Nephron (organoid): ENCODE measurements at regions not wholly inside any gene's neighbourhood (a gene's known extent, or its start where the extent isn't known, plus 50 kb on each side); places are given as distances from the start of the nearest gene placed in this dataset.

Experiments used
- H3K27ac Mint-ChIP-seq, 3 experiments: 2 replicates each; pipeline ENCODE4 v1.8.0; 2020; ENCODE audit warnings: mixed read lengths in 3 of 3, mild to moderate bottlenecking in 2 of 3, moderate library complexity in 1 of 3
- H3K27me3 Mint-ChIP-seq: 2 replicates; pipeline ENCODE4 v1.8.0; 2021; ENCODE audit warnings: low read depth, mild to moderate bottlenecking, moderate library complexity, mixed read lengths
- H3K36me3 Mint-ChIP-seq: 2 replicates; pipeline ENCODE4 v1.8.0; 2020; ENCODE audit warnings: low read depth, mixed read lengths
- H3K4me1 Mint-ChIP-seq: 2 replicates; pipeline ENCODE4 v1.8.0; 2020; ENCODE audit warnings: mixed read lengths
- H3K4me3 Mint-ChIP-seq, 3 experiments: 2 replicates each; pipeline ENCODE4 v1.8.0; 2020; ENCODE audit warnings: mild to moderate bottlenecking in 3 of 3, mixed read lengths in 3 of 3, moderate library complexity in 2 of 3
- H3K9me3 Mint-ChIP-seq: 2 replicates; pipeline ENCODE4 v1.8.0; 2020; ENCODE audit warnings: mixed read lengths
- TF ChIP-seq, protein P1 (sequence below), 3 experiments: fragments of 200-600 bp; sonication (generic); IDR thresholded peaks; one replicate each; pipeline ENCODE4 v1.5.0; 2021; ENCODE audit warnings: antibody characterized with exemption in 3 of 3; ENCODE audit not compliant: unreplicated experiment in 3 of 3

DNA sequence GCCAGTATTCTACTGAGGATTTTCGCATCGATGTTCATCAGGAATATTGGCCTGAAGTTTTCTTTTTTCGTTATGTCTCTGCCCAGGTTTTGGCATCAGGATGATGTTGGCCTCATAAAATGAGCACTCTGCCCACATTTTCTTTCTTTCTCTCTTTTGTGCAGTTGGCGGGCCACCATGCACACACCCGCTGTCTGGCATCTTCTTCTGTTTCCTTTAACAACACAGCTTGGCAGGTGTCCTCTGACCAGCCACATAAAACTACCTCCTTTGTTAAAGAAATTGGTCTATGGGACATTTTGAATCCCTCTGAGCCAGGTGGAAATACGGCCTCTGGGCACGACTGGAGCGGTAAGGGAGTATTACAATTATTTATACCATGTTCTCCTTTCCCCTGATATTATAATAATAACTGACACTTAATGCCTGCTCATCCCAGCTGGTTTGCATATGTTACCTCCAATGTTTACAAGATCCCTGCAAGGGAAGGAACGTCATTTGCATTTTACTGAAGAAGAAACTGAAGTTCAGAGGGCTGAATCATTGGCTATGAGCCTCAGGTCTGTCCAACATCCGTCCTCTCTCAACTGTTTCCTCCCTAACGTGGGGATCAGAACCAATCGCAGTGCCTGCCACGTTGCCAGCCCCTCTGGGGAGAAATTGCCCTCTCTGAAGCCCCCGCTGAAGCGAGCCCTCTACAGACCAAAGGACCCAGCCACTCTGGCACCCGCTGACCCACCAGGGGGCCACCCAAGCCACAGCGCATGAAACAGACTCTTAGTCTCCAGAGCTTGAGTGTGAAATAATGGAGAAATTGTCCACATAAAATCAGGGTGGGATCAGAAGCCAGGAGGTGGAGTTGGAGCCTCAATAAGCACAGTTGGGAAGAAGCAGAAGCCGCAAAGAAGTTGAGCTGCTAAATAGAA lies 125.0 kb upstream of the FOXK1 start:
- Mint-ChIP-seq H3K4me1 (no peaks in the 10 kb centered on the region), H3K27me3 (peaks cover 15% of the 10 kb centered on the region), H3K27ac (no peak overlapping the region), H3K4me3 (no peak overlapping the region), H3K36me3 (no peaks in the 10 kb centered on the region), H3K9me3 (peaks cover 39% of the 10 kb centered on the region)
- TF ChIP-seq, protein P1, sequence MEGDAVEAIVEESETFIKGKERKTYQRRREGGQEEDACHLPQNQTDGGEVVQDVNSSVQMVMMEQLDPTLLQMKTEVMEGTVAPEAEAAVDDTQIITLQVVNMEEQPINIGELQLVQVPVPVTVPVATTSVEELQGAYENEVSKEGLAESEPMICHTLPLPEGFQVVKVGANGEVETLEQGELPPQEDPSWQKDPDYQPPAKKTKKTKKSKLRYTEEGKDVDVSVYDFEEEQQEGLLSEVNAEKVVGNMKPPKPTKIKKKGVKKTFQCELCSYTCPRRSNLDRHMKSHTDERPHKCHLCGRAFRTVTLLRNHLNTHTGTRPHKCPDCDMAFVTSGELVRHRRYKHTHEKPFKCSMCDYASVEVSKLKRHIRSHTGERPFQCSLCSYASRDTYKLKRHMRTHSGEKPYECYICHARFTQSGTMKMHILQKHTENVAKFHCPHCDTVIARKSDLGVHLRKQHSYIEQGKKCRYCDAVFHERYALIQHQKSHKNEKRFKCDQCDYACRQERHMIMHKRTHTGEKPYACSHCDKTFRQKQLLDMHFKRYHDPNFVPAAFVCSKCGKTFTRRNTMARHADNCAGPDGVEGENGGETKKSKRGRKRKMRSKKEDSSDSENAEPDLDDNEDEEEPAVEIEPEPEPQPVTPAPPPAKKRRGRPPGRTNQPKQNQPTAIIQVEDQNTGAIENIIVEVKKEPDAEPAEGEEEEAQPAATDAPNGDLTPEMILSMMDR (IDR thresholded peaks at IDR 0.05; ENCODE audit: unreplicated experiment in 3 of 3), result no peak

DNA sequence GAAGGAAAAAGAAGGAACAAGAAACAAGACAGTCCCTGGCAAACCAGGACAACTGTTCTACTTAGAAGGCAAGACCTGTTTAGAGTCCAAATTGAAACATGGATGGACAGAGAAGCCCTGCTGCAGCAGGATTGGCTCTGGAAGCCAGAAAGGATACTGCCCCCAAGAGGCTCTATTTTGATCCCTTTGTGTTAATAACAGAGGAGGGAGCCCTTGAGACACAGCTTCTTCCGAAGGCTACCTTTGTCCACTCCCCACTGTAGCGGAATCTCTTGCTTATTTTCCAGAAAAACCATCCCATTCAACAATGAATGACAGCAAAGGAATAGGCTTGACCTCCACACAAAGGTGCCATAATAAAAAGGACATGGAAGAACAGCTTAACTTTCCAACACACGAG lies 120.3 kb upstream of the FOXK1 start:
- Mint-ChIP-seq H3K27me3 (peaks cover 17% of the 10 kb centered on the region), H3K36me3 (no peaks in the 10 kb centered on the region), H3K9me3 (peaks cover 7% of the 10 kb centered on the region), H3K4me1 (no peaks in the 10 kb centered on the region), H3K4me3 (no peak overlapping the region), H3K27ac (no peak overlapping the region)
- TF ChIP-seq, protein P1 (IDR thresholded peaks at IDR 0.05; ENCODE audit: unreplicated experiment in 3 of 3), result no peak

DNA sequence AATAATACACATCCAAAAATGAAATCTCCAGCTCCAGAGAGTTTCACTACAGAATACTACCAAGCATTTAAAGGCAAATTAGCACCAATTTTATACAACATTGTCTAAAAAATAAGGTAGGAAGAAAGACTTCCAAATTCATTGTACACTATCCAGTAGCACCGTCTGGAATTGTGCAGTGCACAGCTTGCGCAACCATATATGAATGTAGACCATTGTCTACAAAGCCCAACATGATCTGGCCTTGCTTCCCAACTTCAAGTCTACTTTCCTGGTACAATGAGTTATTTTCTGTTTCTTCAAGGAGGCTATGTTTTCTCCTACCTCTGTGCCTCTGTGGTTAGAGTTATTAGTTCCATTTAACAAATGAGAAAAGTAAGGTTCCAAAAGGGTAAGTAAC lies 115.4 kb upstream of the FOXK1 start:
- Mint-ChIP-seq H3K9me3 (peaks cover 16% of the 10 kb centered on the region), H3K27me3 (peaks cover 15% of the 10 kb centered on the region), H3K27ac (no peak overlapping the region), H3K36me3 (no peaks in the 10 kb centered on the region), H3K4me3 (no peak overlapping the region), H3K4me1 (no peaks in the 10 kb centered on the region)
- TF ChIP-seq, protein P1 (IDR thresholded peaks at IDR 0.05; ENCODE audit: unreplicated experiment in 3 of 3), result no peak

DNA sequence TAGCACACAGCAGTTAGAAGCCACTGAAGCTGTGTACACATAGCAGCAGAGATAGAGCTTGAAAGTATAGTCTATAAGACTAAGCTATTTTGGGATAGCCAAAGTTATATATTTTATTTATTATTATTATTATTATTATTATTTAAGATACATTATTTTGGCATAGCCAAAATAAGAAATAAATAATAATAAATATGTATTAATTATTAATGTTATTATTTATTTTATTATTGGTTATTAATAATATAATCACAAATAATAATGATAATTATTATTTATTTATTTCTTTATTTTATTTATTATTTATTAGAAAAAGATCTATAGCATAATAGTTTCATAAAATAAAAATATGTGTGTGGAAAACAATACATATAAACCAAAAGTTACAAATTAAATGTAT lies 107.2 kb upstream of the FOXK1 start:
- Mint-ChIP-seq H3K4me3 (no peak overlapping the region), H3K27me3 (peaks cover 8% of the 10 kb centered on the region), H3K4me1 (no peaks in the 10 kb centered on the region), H3K9me3 (peaks cover 16% of the 10 kb centered on the region), H3K36me3 (no peaks in the 10 kb centered on the region), H3K27ac (no peak overlapping the region)
- TF ChIP-seq, protein P1 (IDR thresholded peaks at IDR 0.05; ENCODE audit: unreplicated experiment in 3 of 3), result no peak

DNA sequence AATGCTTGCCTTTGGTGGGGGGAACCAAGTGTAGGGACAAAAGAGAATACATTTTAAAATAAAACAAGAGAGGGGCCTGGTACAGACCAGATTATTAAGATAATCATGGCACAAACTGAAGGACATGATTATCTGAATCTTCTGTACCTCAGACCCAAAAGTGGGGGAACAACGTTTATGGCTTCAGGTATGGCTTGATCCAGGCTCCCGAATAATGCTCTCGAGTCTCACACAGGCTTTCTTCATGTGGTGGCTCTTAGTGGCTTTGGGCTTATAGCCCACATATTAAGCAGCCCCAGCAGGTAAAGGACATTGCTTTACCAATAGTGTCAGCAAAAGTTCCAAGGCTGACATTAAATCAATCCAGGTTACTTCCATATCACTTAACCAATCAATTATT lies 106.8 kb upstream of the FOXK1 start:
- no peak overlapping the region for H3K27ac Mint-ChIP-seq
- H3K4me3 Mint-ChIP-seq, result no peak overlapping the region
- TF ChIP-seq, protein P1 (IDR thresholded peaks at IDR 0.05; ENCODE audit: unreplicated experiment in 3 of 3), result no peak
- peaks cover 8% of the 10 kb centered on the region for H3K27me3 Mint-ChIP-seq
- H3K9me3 Mint-ChIP-seq, result peaks cover 16% of the 10 kb centered on the region
- H3K36me3 Mint-ChIP-seq, result no peaks in the 10 kb centered on the region
- no peaks in the 10 kb centered on the region for H3K4me1 Mint-ChIP-seq
